HFFc6 (cell line): ENCODE measurements at regions not wholly inside any gene's neighbourhood (a gene's known extent, or its start where the extent isn't known, plus 50 kb on each side); places are given as distances from the start of the nearest gene placed in this dataset.
"Not testable (repeated sequence)": the region's sequence is repeated elsewhere in the genome, so short reads cannot be mapped to it uniquely, and the experiment has no call there.

Source experiments
- DNase-seq: peaks from one replicate; pipeline ENCODE4 v3.0.0-alpha.2; 2018
- H3K27ac Mint-ChIP-seq: 2 replicates; pipeline ENCODE4 v1.8.0; 2020; ENCODE audit warnings: mild to moderate bottlenecking, mixed read lengths
- H3K27me3 Mint-ChIP-seq: 2 replicates; pipeline ENCODE4 v1.8.0; 2021; ENCODE audit warnings: mild to moderate bottlenecking, moderate library complexity, mixed read lengths; ENCODE audit not compliant: insufficient read depth
- H3K36me3 Mint-ChIP-seq: 2 replicates; pipeline ENCODE4 v1.8.0; 2021; ENCODE audit warnings: low read depth, mixed read lengths
- H3K4me1 Mint-ChIP-seq: 2 replicates; pipeline ENCODE4 v1.8.0; 2020; ENCODE audit warnings: low read depth, mixed read lengths
- H3K4me3 Mint-ChIP-seq: 2 replicates; pipeline ENCODE4 v1.8.0; 2020; ENCODE audit warnings: mild to moderate bottlenecking, moderate library complexity, mixed read lengths
- H3K9me3 Mint-ChIP-seq: 2 replicates; pipeline ENCODE4 v1.8.0; 2020; ENCODE audit warnings: mild to moderate bottlenecking, mixed read lengths
- CTCF ChIP-seq: fragments of 200-600 bp; sonication (generic); IDR thresholded peaks from 2 replicates; pipeline ENCODE4 v1.5.0; 2021; ENCODE audit warnings: antibody characterized with exemption, mild to moderate bottlenecking

- Mint-ChIP-seq H3K4me1 (no peaks in the 10 kb centered on the region), H3K4me3 (no peak overlapping the region), H3K9me3 (peaks cover 27% of the 10 kb centered on the region), H3K27ac (no peak overlapping the region), H3K36me3 (peaks cover 4% of the 10 kb centered on the region; the same call in 1 of the 2 replicates), H3K27me3 (peaks cover 2% of the 10 kb centered on the region; the same call in 1 of the 2 replicates)
- DNase-seq = no peak
- TF ChIP-seq CTCF = no peak
Observed at GRCh38 chr6:51108563-51109234, 290.0 kb downstream of the TFAP2B start.

GRCh38 chr6:51112731-51113130, 294.1 kb downstream of the TFAP2B start:
- no peaks in the 10 kb centered on the region for H3K4me1 Mint-ChIP-seq
- TF ChIP-seq CTCF = no peak
- peaks cover 4% of the 10 kb centered on the region; the same call in 1 of the 2 replicates for H3K36me3 Mint-ChIP-seq
- peaks cover 43% of the 10 kb centered on the region for H3K9me3 Mint-ChIP-seq
- no peak overlapping the region for H3K27ac Mint-ChIP-seq
- no peak overlapping the region for H3K4me3 Mint-ChIP-seq
- DNase-seq = no peak
- peaks cover under 1% of the 10 kb centered on the region; the same call in 1 of the 2 replicates for H3K27me3 Mint-ChIP-seq

- no peak overlapping the region for H3K27ac Mint-ChIP-seq
- peaks cover 52% of the 10 kb centered on the region for H3K9me3 Mint-ChIP-seq
- H3K27me3 Mint-ChIP-seq = no peaks in the 10 kb centered on the region
- peaks cover 4% of the 10 kb centered on the region; the same call in 1 of the 2 replicates for H3K36me3 Mint-ChIP-seq
- no peaks in the 10 kb centered on the region for H3K4me1 Mint-ChIP-seq
- H3K4me3 Mint-ChIP-seq = no peak overlapping the region
- no peak for DNase-seq
- TF ChIP-seq CTCF = no peak
Observed at GRCh38 chr6:51116723-51117122, 298.1 kb downstream of the TFAP2B start.

- no peak for DNase-seq
- Mint-ChIP-seq H3K4me3 (no peak overlapping the region), H3K27me3 (no peaks in the 10 kb centered on the region), H3K27ac (no peak overlapping the region), H3K4me1 (no peaks in the 10 kb centered on the region), H3K9me3 (peaks cover 48% of the 10 kb centered on the region), H3K36me3 (no peaks in the 10 kb centered on the region)
- no peak for TF ChIP-seq CTCF
Observed at GRCh38 chr6:51118792-51119191, 300.1 kb downstream of the TFAP2B start.

- H3K4me1 Mint-ChIP-seq = no peaks in the 10 kb centered on the region
- no peak overlapping the region for H3K4me3 Mint-ChIP-seq
- no peak for TF ChIP-seq CTCF
- H3K9me3 Mint-ChIP-seq = peaks cover 44% of the 10 kb centered on the region
- H3K27ac Mint-ChIP-seq = no peak overlapping the region
- H3K27me3 Mint-ChIP-seq = no peaks in the 10 kb centered on the region
- DNase-seq = no peak
- no peaks in the 10 kb centered on the region for H3K36me3 Mint-ChIP-seq
Observed at GRCh38 chr6:51120016-51120415, 301.3 kb downstream of the TFAP2B start.

- H3K4me3 Mint-ChIP-seq, H3K27me3 Mint-ChIP-seq, DNase-seq, H3K4me1 Mint-ChIP-seq, H3K36me3 Mint-ChIP-seq, H3K27ac Mint-ChIP-seq: not testable (repeated sequence)
- peaks cover 30% of the 10 kb centered on the region for H3K9me3 Mint-ChIP-seq
Observed at GRCh38 chr6:51121380-51121976, 302.8 kb downstream of the TFAP2B start.
